HCT116 (cell line): ENCODE measurements at regions not wholly inside any gene's neighbourhood (a gene's known extent, or its start where the extent isn't known, plus 50 kb on each side); places are given as distances from the start of the nearest gene placed in this dataset.

Source experiments
- ATAC-seq: fragments of 200-7000 bp; cut with Tn5 transposase; 2 replicates; pipeline ENCODE4 v1.9.1; 2020; ENCODE audit warnings: mild to moderate bottlenecking, moderate library complexity
- BruUV-seq: library from RNA; stranded (reverse); fragments of 400-500 nt; replicated peaks from 2 replicates; lab custom pipeline; 2021; lab: Mats Ljungman, UMichigan
- CTCF ChIA-PET: fragments of 300-600 bp; sonication (Branson Sonifier 250); formaldehyde crosslinking; loops from one replicate; lab custom pipeline; 2021; ENCODE audit warnings: antibody characterized with exemption; lab: Charles Lee
- POLR2A ChIA-PET: fragments of 300-600, 350-600 bp; sonication (Branson Sonifier 250); formaldehyde crosslinking; loops from one replicate; lab custom pipeline; 2021; ENCODE audit warnings: antibody characterized with exemption; lab: Charles Lee
- RAD21 ChIA-PET, 2 experiments: fragments of 300-600 bp; sonication (Branson Sonifier 250); formaldehyde crosslinking; loops; one replicate each; lab custom pipeline; 2023; ENCODE audit warnings: low total read pairs in 2 of 2; ENCODE audit not compliant: uncharacterized antibody in 2 of 2, unreplicated experiment in 2 of 2, low non-redundant PET in 1 of 2; lab: Charles Lee
- DNase-seq: peaks from one replicate; pipeline ENCODE4 v3.0.0-alpha.2; 2010; ENCODE audit warnings: low read depth, low spot score
- H2AFZ ChIP-seq: fragments of 200-600 bp; shearing (Covaris generic), sonication (generic); 2 replicates; pipeline ENCODE4 v1.6.1; 2017; ENCODE audit warnings: low read depth, mixed run types, mixed read lengths, antibody characterized with exemption, low read length; ENCODE audit not compliant: poor library complexity, severe bottlenecking
- H3K27ac ChIP-seq: 2 replicates; pipeline ENCODE4 v1.5.1; 2012; ENCODE audit warnings: low read depth, low read length
- H3K27me3 ChIP-seq: fragments of 200-600 bp; sonication (generic); 2 replicates; pipeline ENCODE4 v1.6.1; 2016; ENCODE audit warnings: mixed run types, low read length, mixed read lengths; ENCODE audit not compliant: insufficient read depth
- H3K36me3 ChIP-seq, 2 experiments: fragments of 200-500 bp in 1 of 2; fragments of 200-600 bp in 1 of 2; sonication (Bioruptor generic) in 1 of 2; sonication (generic) in 1 of 2; 2 replicates each; pipeline versions ENCODE4 v1.5.1 to v1.6.1; 2014 to 2016; ENCODE audit warnings: low read length in 2 of 2, inconsistent platforms in 1 of 2, mixed read lengths in 1 of 2, mixed run types in 1 of 2; ENCODE audit not compliant: insufficient read depth in 2 of 2, control insufficient read depth in 1 of 2
- H3K4me1 ChIP-seq, 2 experiments: fragments of 200-600 bp in 1 of 2; sonication (generic) in 1 of 2; 2 replicates each; pipeline versions ENCODE4 v1.5.1 to v1.6.1; 2012 to 2017; ENCODE audit warnings: low read length in 2 of 2, inconsistent platforms in 1 of 2, mild to moderate bottlenecking in 1 of 2, mixed read lengths in 1 of 2, mixed run types in 1 of 2, moderate library complexity in 1 of 2; ENCODE audit not compliant: insufficient read depth in 2 of 2, control insufficient read depth in 1 of 2
- H3K4me2 ChIP-seq: fragments of 200-600 bp; sonication (generic); 2 replicates; pipeline ENCODE4 v1.6.1; 2017; ENCODE audit warnings: mixed run types, low read length, mixed read lengths
- H3K4me3 ChIP-seq, 2 experiments: fragments of 200-600 bp in 1 of 2; sonication (generic) in 1 of 2; replicated peaks in 1 of 2; 2 replicates each; pipeline ENCODE4 v1.5.1; 2011 to 2016; ENCODE audit warnings: low read length in 2 of 2, control low read depth in 1 of 2, low read depth in 1 of 2, mild to moderate bottlenecking in 1 of 2, mixed read lengths in 1 of 2, mixed run types in 1 of 2
- H3K79me2 ChIP-seq: fragments of 200-600 bp; sonication (generic); 2 replicates; pipeline ENCODE4 v1.6.1; 2017; ENCODE audit warnings: mild to moderate bottlenecking, mixed run types, low read length, moderate library complexity, mixed read lengths; ENCODE audit not compliant: insufficient read depth
- H3K9ac ChIP-seq: fragments of 200-600 bp; sonication (generic); 2 replicates; pipeline ENCODE4 v1.6.1; 2016; ENCODE audit warnings: low read length, mixed read lengths
- H3K9me2 ChIP-seq: fragments of 200-600 bp; sonication (generic), shearing (Covaris generic); 2 replicates; pipeline ENCODE4 v1.6.1; 2017; ENCODE audit warnings: mixed run types, mild to moderate bottlenecking, moderate library complexity; ENCODE audit not compliant: insufficient read depth
- H3K9me3 ChIP-seq, 2 experiments: fragments of 200-500 bp in 1 of 2; fragments of 200-600 bp in 1 of 2; sonication (Bioruptor generic) in 1 of 2; sonication (generic) in 1 of 2; 2 replicates each; pipeline ENCODE4 v1.6.1; 2014 to 2017; ENCODE audit warnings: low read length in 2 of 2, mixed read lengths in 2 of 2, inconsistent platforms in 1 of 2, low read depth in 1 of 2, mild to moderate bottlenecking in 1 of 2, mixed run types in 1 of 2, moderate library complexity in 1 of 2; ENCODE audit not compliant: control insufficient read depth in 1 of 2, insufficient read depth in 1 of 2
- H4K20me1 ChIP-seq: fragments of 200-600 bp; sonication (generic), shearing (Covaris generic); 2 replicates; pipeline ENCODE4 v1.6.1; 2017; ENCODE audit warnings: mixed run types, mild to moderate bottlenecking, moderate library complexity; ENCODE audit not compliant: insufficient read depth
- ATF3 ChIP-seq: IDR thresholded peaks from 2 replicates; pipeline ENCODE4 v1.6.1; 2012
- CTCF ChIP-seq, 3 experiments: fragments of 200-600 bp in 1 of 3; sonication (generic) in 1 of 3; IDR thresholded peaks in 2 of 3; conservative IDR thresholded peaks in 1 of 3; 2 replicates each; pipeline ENCODE4 v1.5.1; 2012 to 2017; ENCODE audit warnings: low read depth in 2 of 3, low read length in 2 of 3, antibody characterized with exemption in 1 of 3, borderline replicate concordance in 1 of 3, control low read depth in 1 of 3, mild to moderate bottlenecking in 1 of 3, mixed read lengths in 1 of 3, mixed run types in 1 of 3, moderate library complexity in 1 of 3; ENCODE audit not compliant: insufficient read depth in 1 of 3
- RAD21 ChIP-seq: IDR thresholded peaks from 2 replicates; pipeline ENCODE4 v1.6.1; 2012; ENCODE audit warnings: low read depth, mild to moderate bottlenecking
- REST ChIP-seq: IDR thresholded peaks from 2 replicates; pipeline ENCODE4 v1.6.1; 2012; ENCODE audit warnings: low read depth
- ZNF274 ChIP-seq: fragments of 200-500 bp; sonication (Bioruptor generic); IDR thresholded peaks from 2 replicates; pipeline ENCODE4 v1.6.1; 2014; ENCODE audit warnings: mild to moderate bottlenecking, low read depth, low read length, inconsistent platforms
- intact Hi-C: fragments of 100-400 bp; cut with micrococcal nuclease; formaldehyde crosslinking; loops from 2 replicates; pipeline ENCODE4 v1.10.0; 2022

- no TSS peak for BruUV-seq
- no peak overlapping the region for H3K4me2 ChIP-seq
- CTCF ChIA-PET = no interaction called here
These were observed 139.9 kb upstream of the NCOR2 start for GRCh38 chr12:124707316-124707715.

More at GRCh38 chr12:124707316-124707715, 139.9 kb upstream of the NCOR2 start:
- Histone ChIP-seq H4K20me1 (no peaks in the 10 kb centered on the region), H3K36me3 (no peaks in the 10 kb centered on the region), H3K4me3 (no peak overlapping the region), H3K27me3 (no peaks in the 10 kb centered on the region), H3K27ac (no peak overlapping the region), H3K79me2 (no peaks in the 10 kb centered on the region), H3K9me2 (no peaks in the 10 kb centered on the region), H3K9me3 (no peaks in the 10 kb centered on the region; a peak in 1 of 4 replicates), H3K4me1 (no peaks in the 10 kb centered on the region), H2AFZ (no peak overlapping the region)
- no peak for ATAC-seq
- intact Hi-C loops = no loop called here
- POLR2A ChIA-PET = no interaction called here
- RAD21 ChIA-PET = no interaction called here
- TF ChIP-seq ATF3 (no peak), RAD21 (no peak), CTCF (IDR thresholded peaks at IDR 0.05 in 2 of 3, conservative IDR thresholded peaks at IDR 0.05 in 1 of 3; ENCODE audit: borderline replicate concordance in 1 of 3, insufficient read depth in 1 of 3, low read depth in 2 of 3, low read length in 2 of 3) (no peak), REST (no peak), ZNF274 (no peak)
- TF ChIP-seq, all 23 proteins: peak for 0
- no peak overlapping the region for H3K9ac ChIP-seq
- no peak for DNase-seq
